IPS DF 6.9 (cell line): ENCODE measurements at regions not wholly inside any gene's neighbourhood (a gene's known extent, or its start where the extent isn't known, plus 50 kb on each side); places are given as distances from the start of the nearest gene placed in this dataset.

Experiments used
- DNase-seq: peaks from one replicate; pipeline ENCODE4 v3.0.0-alpha.2; 2013; ENCODE audit warnings: low read depth, low spot score
- H3K27ac ChIP-seq: one replicate; pipeline ENCODE4 v1.5.1; 2013; ENCODE audit warnings: low read length, control low read depth
- H3K27me3 ChIP-seq: 2 replicates; pipeline ENCODE4 v1.6.1; 2013; ENCODE audit warnings: mild to moderate bottlenecking, low read length; ENCODE audit not compliant: control insufficient read depth, insufficient read depth
- H3K36me3 ChIP-seq: 2 replicates; pipeline ENCODE4 v1.6.1; 2013; ENCODE audit warnings: low read length; ENCODE audit not compliant: control insufficient read depth, insufficient read depth
- H3K4me1 ChIP-seq: 2 replicates; pipeline ENCODE4 v1.6.1; 2013; ENCODE audit warnings: low read length; ENCODE audit not compliant: control insufficient read depth, insufficient read depth
- H3K4me3 ChIP-seq: 2 replicates; pipeline ENCODE4 v1.5.1; 2013; ENCODE audit warnings: mild to moderate bottlenecking, low read length
- H3K9me3 ChIP-seq: 2 replicates; pipeline ENCODE4 v1.6.1; 2013; ENCODE audit warnings: low read length, inconsistent platforms; ENCODE audit not compliant: control insufficient read depth, insufficient read depth
- WGBS: extraction: QIAGEN DNeasy Blood & Tissue Kit; methylation state at CpG from one replicate; pipeline ENCODE4 v1.1.7; 2013; ENCODE audit warnings: mixed read lengths, missing lambda C conversion rate; ENCODE audit not compliant: insufficient read length, insufficient coverage; 5-methylcytosine and 5-hydroxymethylcytosine counted together

GRCh38 chr13:70874636-70875035 lies 766.4 kb upstream of the KLHL1 start:
- Histone ChIP-seq H3K36me3 (no peaks in the 10 kb centered on the region), H3K27ac (no peak overlapping the region), H3K9me3 (no peaks in the 10 kb centered on the region), H3K4me3 (no peak overlapping the region), H3K4me1 (no peaks in the 10 kb centered on the region), H3K27me3 (no peaks in the 10 kb centered on the region)
- no peak for DNase-seq
- no CpG with 5 or more reads among the region's 3 CpGs for WGBS

DNA sequence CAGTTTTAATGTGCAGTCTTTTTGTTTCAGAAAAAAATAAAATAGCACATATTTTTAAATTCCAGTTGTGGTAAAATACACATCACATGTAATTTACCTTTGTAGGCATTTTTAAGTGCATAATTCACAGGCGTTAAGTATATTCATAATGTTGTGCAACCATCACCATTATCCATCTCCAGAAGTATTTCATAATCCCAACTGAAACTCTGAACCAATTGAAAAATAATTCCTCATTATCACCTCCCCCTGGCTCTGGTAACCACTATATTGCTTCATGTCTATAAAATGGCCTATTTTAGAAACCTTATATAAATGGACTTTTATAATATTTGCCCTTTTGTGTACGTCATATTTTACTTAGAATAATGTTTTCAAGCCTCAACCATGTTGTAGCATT lies 756.5 kb upstream of the KLHL1 start:
- WGBS = no CpG with 5 or more reads among the region's 2 CpGs
- DNase-seq = no peak
- H3K27me3 ChIP-seq = no peaks in the 10 kb centered on the region
- H3K27ac ChIP-seq = no peak overlapping the region
- H3K9me3 ChIP-seq = no peaks in the 10 kb centered on the region
- H3K4me1 ChIP-seq = no peaks in the 10 kb centered on the region
- H3K36me3 ChIP-seq = no peaks in the 10 kb centered on the region
- no peak overlapping the region for H3K4me3 ChIP-seq

- no peaks in the 10 kb centered on the region for H3K9me3 ChIP-seq
- no peak overlapping the region for H3K4me3 ChIP-seq
- DNase-seq = no peak
- no peak overlapping the region for H3K27ac ChIP-seq
- no CpG with 5 or more reads among the region's 3 CpGs for WGBS
- H3K27me3 ChIP-seq = no peaks in the 10 kb centered on the region
- H3K36me3 ChIP-seq = no peaks in the 10 kb centered on the region
- H3K4me1 ChIP-seq = no peaks in the 10 kb centered on the region
These were observed 748.5 kb upstream of the KLHL1 start for GRCh38 chr13:70856711-70857110.

- H3K4me1 ChIP-seq = no peaks in the 10 kb centered on the region
- no peak overlapping the region for H3K27ac ChIP-seq
- WGBS = 100% methylated on average over 1 of the region's 2 CpGs
- no peak overlapping the region for H3K4me3 ChIP-seq
- H3K27me3 ChIP-seq = no peaks in the 10 kb centered on the region
- no peak for DNase-seq
- H3K9me3 ChIP-seq = no peaks in the 10 kb centered on the region
- no peaks in the 10 kb centered on the region for H3K36me3 ChIP-seq
These were observed 747.8 kb upstream of the KLHL1 start for GRCh38 chr13:70856025-70856424.

DNA sequence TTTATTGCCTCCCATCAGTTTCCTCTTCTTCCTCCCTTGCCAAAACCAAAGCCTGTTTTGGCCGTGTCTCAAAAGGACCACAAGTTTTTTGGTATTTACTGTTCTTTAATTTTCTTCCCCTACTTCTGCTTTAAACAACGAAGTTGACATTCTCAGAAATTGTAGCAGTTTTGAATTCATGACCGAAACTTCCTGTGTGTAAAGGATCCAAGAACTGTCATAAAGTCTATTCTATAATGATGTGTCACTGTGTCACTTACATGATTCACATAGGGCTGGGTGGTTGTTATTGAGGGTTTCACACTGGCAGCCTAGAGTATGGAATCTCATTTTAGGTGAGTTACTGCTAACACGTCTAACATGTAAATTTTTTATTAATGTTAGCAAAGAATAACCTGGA lies 741.0 kb upstream of the KLHL1 start:
- Histone ChIP-seq H3K4me3 (no peak overlapping the region), H3K27ac (no peak overlapping the region), H3K27me3 (no peaks in the 10 kb centered on the region), H3K36me3 (no peaks in the 10 kb centered on the region), H3K4me1 (no peaks in the 10 kb centered on the region), H3K9me3 (no peaks in the 10 kb centered on the region)
- no CpG with 5 or more reads among the region's 4 CpGs for WGBS
- no peak for DNase-seq

DNA sequence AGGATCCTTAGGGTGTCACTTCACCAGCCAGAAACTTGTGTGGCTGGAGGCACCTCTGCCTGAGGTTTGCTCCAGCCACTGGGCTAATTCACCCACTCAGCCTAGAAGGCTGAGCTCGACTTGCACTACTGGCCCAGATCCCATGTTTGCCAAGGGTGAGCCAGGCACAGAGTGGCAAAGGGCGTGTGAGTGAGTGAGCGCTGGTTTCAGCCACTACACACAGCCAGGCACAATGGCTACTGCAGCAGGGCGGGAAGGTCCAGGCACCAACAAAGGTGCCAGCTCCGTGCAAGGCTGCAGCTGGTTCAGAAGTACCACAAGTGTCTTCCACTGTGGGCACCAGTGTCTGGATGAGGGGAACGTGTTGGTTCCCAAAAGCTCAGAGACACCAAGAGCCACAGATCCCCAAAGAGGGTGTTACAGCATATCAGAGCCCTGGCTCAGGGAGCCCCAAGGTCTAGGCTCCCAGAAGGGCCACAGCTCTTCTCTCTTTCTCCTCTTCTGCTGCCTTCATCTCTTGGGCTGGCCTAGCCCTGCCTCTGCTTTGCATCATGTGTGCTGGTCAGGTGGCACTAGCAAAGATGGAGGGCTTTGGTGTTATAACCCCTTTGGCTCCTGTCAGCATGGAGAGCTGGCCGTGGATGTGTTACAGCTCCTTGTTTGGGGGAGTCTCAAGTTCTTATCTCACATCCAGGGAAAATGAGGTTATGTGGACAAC lies 736.3 kb upstream of the KLHL1 start:
- peaks cover 1% of the 10 kb centered on the region; the same call in 1 of the 2 replicates for H3K4me1 ChIP-seq
- H3K4me3 ChIP-seq = no peak overlapping the region
- H3K36me3 ChIP-seq = no peaks in the 10 kb centered on the region
- no peak for DNase-seq
- H3K9me3 ChIP-seq = no peaks in the 10 kb centered on the region
- no peaks in the 10 kb centered on the region for H3K27me3 ChIP-seq
- no CpG with 5 or more reads among the region's 7 CpGs for WGBS
- no peak overlapping the region for H3K27ac ChIP-seq

DNA sequence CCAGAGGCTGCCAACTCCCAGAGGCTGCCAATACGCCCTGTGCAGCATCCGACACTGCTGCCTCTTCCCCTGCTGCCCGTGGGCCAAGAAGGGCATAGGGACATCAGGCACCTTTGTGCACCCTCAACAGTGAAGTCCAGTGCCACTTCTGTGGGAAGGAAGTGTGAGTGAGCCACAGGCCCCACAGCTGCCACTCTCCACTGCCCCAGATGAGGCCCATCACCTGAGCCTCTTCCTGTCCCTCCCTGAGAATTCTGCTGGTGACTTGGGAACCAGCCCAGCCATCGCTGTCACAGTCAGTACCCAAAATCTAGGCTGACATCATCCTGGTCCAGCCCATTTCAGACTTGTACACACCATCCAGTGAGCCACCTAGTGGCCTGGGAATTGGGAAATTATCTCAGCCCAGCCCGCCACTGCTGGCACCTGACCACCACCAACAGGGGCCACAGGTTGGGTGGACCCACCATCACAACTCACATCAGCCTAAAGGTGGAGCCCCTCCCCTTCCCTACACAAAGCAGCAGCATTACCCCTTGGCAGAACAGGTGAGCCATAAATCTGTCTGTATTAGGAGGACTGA lies 733.9 kb upstream of the KLHL1 start:
- no peak for DNase-seq
- no peak overlapping the region for H3K27ac ChIP-seq
- no peak overlapping the region for H3K4me3 ChIP-seq
- H3K36me3 ChIP-seq = no peaks in the 10 kb centered on the region
- WGBS = no CpG with 5 or more reads among the region's 5 CpGs
- H3K9me3 ChIP-seq = no peaks in the 10 kb centered on the region
- no peaks in the 10 kb centered on the region for H3K27me3 ChIP-seq
- H3K4me1 ChIP-seq = peaks cover 1% of the 10 kb centered on the region; the same call in 1 of the 2 replicates

DNA sequence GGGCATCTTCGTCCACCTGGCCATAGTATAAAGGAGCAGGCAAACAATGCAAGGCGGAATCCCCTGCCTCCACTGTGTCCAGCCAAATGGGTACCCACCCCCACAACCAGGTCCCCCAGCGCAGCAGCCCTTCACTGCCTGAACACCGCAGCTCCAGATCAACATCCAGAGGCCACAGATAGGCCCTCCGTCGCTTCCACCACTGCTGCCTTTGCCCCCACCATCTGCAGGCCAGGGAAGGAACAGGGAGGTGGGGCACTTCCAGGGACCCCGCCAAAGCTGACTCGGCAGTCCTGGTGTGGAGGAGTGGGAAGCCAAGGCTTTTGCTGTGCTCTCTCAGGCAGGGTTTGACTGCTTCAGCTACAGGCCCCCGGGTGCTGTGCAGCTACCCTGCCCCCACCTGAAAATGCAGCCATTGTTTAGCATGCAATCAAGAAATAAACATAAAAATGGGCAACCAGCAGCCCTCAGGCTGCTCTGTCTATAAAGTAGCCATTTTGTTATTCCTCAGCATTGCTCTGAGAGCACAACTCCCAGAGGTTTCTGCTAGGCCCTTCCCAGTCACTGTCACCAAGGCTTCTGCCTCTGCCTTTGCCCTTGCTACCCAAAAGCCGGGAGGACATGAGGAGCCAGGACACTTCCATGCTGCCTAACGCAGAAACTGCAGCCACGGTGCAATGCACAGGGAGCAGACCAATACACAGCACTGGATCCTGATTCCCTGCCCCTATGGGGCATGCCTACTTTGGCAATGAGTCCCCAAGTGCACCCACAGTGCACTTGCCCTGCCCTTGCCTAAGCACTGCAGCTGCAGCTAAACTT lies 733.2 kb upstream of the KLHL1 start:
- WGBS = no CpG with 5 or more reads among the region's 12 CpGs
- H3K9me3 ChIP-seq = no peaks in the 10 kb centered on the region
- peaks cover 1% of the 10 kb centered on the region; the same call in 1 of the 2 replicates for H3K4me1 ChIP-seq
- no peak overlapping the region for H3K27ac ChIP-seq
- no peak overlapping the region for H3K4me3 ChIP-seq
- no peaks in the 10 kb centered on the region for H3K36me3 ChIP-seq
- DNase-seq = no peak
- H3K27me3 ChIP-seq = no peaks in the 10 kb centered on the region

GRCh38 chr13:70835371-70835770 lies 727.1 kb upstream of the KLHL1 start:
- H3K27me3 ChIP-seq = no peaks in the 10 kb centered on the region
- no peaks in the 10 kb centered on the region for H3K9me3 ChIP-seq
- no peak overlapping the region for H3K4me3 ChIP-seq
- no peak for DNase-seq
- WGBS = no CpG with 5 or more reads among the region's 1 CpG
- no peaks in the 10 kb centered on the region for H3K36me3 ChIP-seq
- H3K27ac ChIP-seq = no peak overlapping the region
- H3K4me1 ChIP-seq = no peaks in the 10 kb centered on the region

DNA sequence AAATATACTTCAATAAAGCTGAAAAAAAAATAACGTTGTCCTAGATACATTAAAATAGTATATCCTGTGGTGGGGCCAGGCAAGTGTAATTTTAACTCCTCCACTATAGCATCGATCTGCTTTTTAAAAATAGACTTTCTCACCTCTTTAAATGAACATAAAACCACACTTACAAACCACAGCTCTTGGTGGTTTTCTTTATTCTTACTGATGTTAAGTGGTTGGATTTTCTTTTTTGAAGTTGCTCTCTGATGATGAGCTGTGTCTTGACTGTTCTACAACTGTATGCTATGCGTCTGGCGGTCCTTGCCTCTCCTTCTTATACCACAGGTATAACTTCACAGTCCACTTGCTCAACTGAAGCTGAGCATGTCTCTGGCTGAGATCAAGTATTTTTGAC lies 721.5 kb upstream of the KLHL1 start:
- no peak overlapping the region for H3K27ac ChIP-seq
- no peaks in the 10 kb centered on the region for H3K4me1 ChIP-seq
- no peaks in the 10 kb centered on the region for H3K27me3 ChIP-seq
- H3K9me3 ChIP-seq = no peaks in the 10 kb centered on the region
- WGBS = no CpG with 5 or more reads among the region's 4 CpGs
- no peaks in the 10 kb centered on the region for H3K36me3 ChIP-seq
- H3K4me3 ChIP-seq = no peak overlapping the region
- no peak for DNase-seq
